SK-N-SH (cell line): ENCODE measurements at regions not wholly inside any gene's neighbourhood (a gene's known extent, or its start where the extent isn't known, plus 50 kb on each side); places are given as distances from the start of the nearest gene placed in this dataset.

ENCODE experiments used
- CTCF ChIA-PET: fragments of 300-600, 350-600 bp; formaldehyde crosslinking; extraction: SDS; loops from one replicate; lab custom pipeline; 2021; lab: Yijun Ruan, JAX
- POLR2A ChIA-PET: fragments of 350-600 bp; sonication (Branson Sonifier 250); formaldehyde crosslinking; extraction: SDS; loops from one replicate; lab custom pipeline; 2020; ENCODE audit warnings: antibody characterized with exemption, inconsistent platforms; lab: Yijun Ruan, JAX
- DNase-seq: peaks from one replicate; pipeline ENCODE4 v3.0.0; 2012
- H2AFZ ChIP-seq: fragments of 200-600 bp; sonication (generic); 2 replicates; pipeline ENCODE4 v1.8.1; 2016; ENCODE audit warnings: antibody characterized with exemption, mild to moderate bottlenecking, low read depth
- H3F3A ChIP-seq: fragments of 200-600 bp; sonication (generic); replicated peaks from 2 replicates; pipeline ENCODE3; 2016; ENCODE audit warnings: antibody characterized with exemption, mild to moderate bottlenecking; ENCODE audit not compliant: insufficient read depth
- H3K27ac ChIP-seq, 2 experiments: fragments of 200-500 bp in 1 of 2; fragments of 200-600 bp in 1 of 2; sonication (Bioruptor generic) in 1 of 2; sonication (generic), shearing (Covaris generic) in 1 of 2; 2 replicates each; pipeline versions ENCODE4 v1.5.1 to v1.6.1; 2014 to 2016; ENCODE audit warnings: low read depth in 2 of 2, inconsistent platforms in 1 of 2, low read length in 1 of 2, mild to moderate bottlenecking in 1 of 2, mixed read lengths in 1 of 2
- H3K27me3 ChIP-seq: fragments of 200-600 bp; sonication (generic), shearing (Covaris generic); 2 replicates; pipeline ENCODE4 v1.6.1; 2016; ENCODE audit warnings: mixed run types; ENCODE audit not compliant: insufficient read depth
- H3K36me3 ChIP-seq, 2 experiments: fragments of 200-500 bp in 1 of 2; fragments of 200-600 bp in 1 of 2; sonication (Bioruptor generic) in 1 of 2; sonication (generic) in 1 of 2; replicated peaks in 1 of 2; 2 replicates each; pipeline versions ENCODE3 to v1.5.1; 2014 to 2016; ENCODE audit warnings: low read length in 1 of 2, mild to moderate bottlenecking in 1 of 2; ENCODE audit not compliant: insufficient read depth in 2 of 2, control insufficient read depth in 1 of 2
- H3K4me1 ChIP-seq, 2 experiments: fragments of 200-500 bp in 1 of 2; fragments of 200-600 bp in 1 of 2; sonication (Bioruptor generic) in 1 of 2; sonication (generic), shearing (Covaris generic) in 1 of 2; 2 replicates each; pipeline versions ENCODE4 v1.5.1 to v1.6.1; 2014 to 2016; ENCODE audit warnings: low read depth in 1 of 2, low read length in 1 of 2, mixed run types in 1 of 2; ENCODE audit not compliant: insufficient read depth in 2 of 2, control insufficient read depth in 1 of 2
- H3K4me2 ChIP-seq: fragments of 200-600 bp; sonication (generic), shearing (Covaris generic); 2 replicates; pipeline ENCODE4 v1.6.1; 2017; ENCODE audit warnings: mixed run types
- H3K4me3 ChIP-seq, 2 experiments: fragments of 200-500 bp in 1 of 2; fragments of 200-600 bp in 1 of 2; sonication (Bioruptor generic) in 1 of 2; sonication (generic), shearing (Covaris generic) in 1 of 2; 2 replicates each; pipeline versions ENCODE4 v1.5.1 to v1.8.1; 2014 to 2016; ENCODE audit warnings: low read depth in 2 of 2, inconsistent platforms in 1 of 2, low read length in 1 of 2, mild to moderate bottlenecking in 1 of 2, mixed read lengths in 1 of 2, moderate library complexity in 1 of 2
- H3K79me2 ChIP-seq: fragments of 200-600 bp; sonication (generic); 2 replicates; pipeline ENCODE4 v1.8.1; 2017; ENCODE audit warnings: mild to moderate bottlenecking; ENCODE audit not compliant: insufficient read depth
- H3K9ac ChIP-seq: fragments of 200-600 bp; sonication (generic); 2 replicates; pipeline ENCODE4 v1.6.1; 2017; ENCODE audit warnings: mixed run types
- H3K9me2 ChIP-seq: fragments of 200-600 bp; sonication (generic); 2 replicates; pipeline ENCODE4 v1.6.1; 2017; ENCODE audit warnings: mixed run types
- H3K9me3 ChIP-seq: fragments of 200-600 bp; sonication (generic); 2 replicates; pipeline ENCODE4 v1.6.1; 2017; ENCODE audit warnings: mixed run types, mild to moderate bottlenecking, moderate library complexity
- H4K20me1 ChIP-seq: fragments of 200-600 bp; sonication (generic); 2 replicates; pipeline ENCODE4 v1.6.1; 2017; ENCODE audit warnings: mild to moderate bottlenecking, mixed run types; ENCODE audit not compliant: insufficient read depth
- FOSL2 ChIP-seq: IDR thresholded peaks from 2 replicates; pipeline ENCODE4 v1.4.0; 2012; ENCODE audit warnings: low read depth, mild to moderate bottlenecking, moderate library complexity, borderline replicate concordance
- MEF2A ChIP-seq: IDR thresholded peaks from 2 replicates; pipeline ENCODE4 v1.4.0; 2012; ENCODE audit warnings: low read depth, borderline replicate concordance
- MXI1 ChIP-seq: IDR thresholded peaks from 2 replicates; pipeline ENCODE4 v1.6.1; 2012; ENCODE audit warnings: mild to moderate bottlenecking, low read depth, low read length, improper control_type of control experiment
- NRF1 ChIP-seq: IDR thresholded peaks from 2 replicates; pipeline ENCODE4 v1.6.1; 2012; ENCODE audit warnings: low read depth, mild to moderate bottlenecking, low read length
- RAD21 ChIP-seq: IDR thresholded peaks from 2 replicates; pipeline ENCODE4 v1.6.1; 2012; ENCODE audit warnings: mild to moderate bottlenecking, low read length
- RCOR1 ChIP-seq: fragments of 150-350 bp; IDR thresholded peaks from 2 replicates; pipeline ENCODE4 v1.6.1; 2017; ENCODE audit warnings: antibody characterized with exemption, low read length
- SMC3 ChIP-seq: IDR thresholded peaks from 2 replicates; pipeline ENCODE4 v1.6.1; 2012; ENCODE audit warnings: low read depth, low read length, improper control_type of control experiment
- TCF12 ChIP-seq: IDR thresholded peaks from 2 replicates; pipeline ENCODE4 v1.4.0; 2012
- TEAD4 ChIP-seq: IDR thresholded peaks from 2 replicates; pipeline ENCODE4 v1.4.0; 2012; ENCODE audit warnings: mild to moderate bottlenecking, borderline replicate concordance; ENCODE audit not compliant: insufficient read depth
- YY1 ChIP-seq: IDR thresholded peaks from 2 replicates; pipeline ENCODE4 v1.4.0; 2012; ENCODE audit warnings: low read depth, mild to moderate bottlenecking
- WGBS: methylation state at CpG from one replicate; pipeline ENCODE4 v1.1.6; 2017; ENCODE audit warnings: low lambda C conversion rate; 5-methylcytosine and 5-hydroxymethylcytosine counted together
- TF ChIP-seq, protein P1 (sequence below): IDR thresholded peaks from 2 replicates; pipeline ENCODE4 v1.4.0; 2012; ENCODE audit warnings: low read depth, borderline replicate concordance
- TF ChIP-seq, protein P2 (sequence below): fragments of 150-350 bp; IDR thresholded peaks from 2 replicates; pipeline ENCODE4 v1.6.1; 2017; ENCODE audit warnings: antibody characterized with exemption, low read length, low read depth, borderline replicate concordance
- TF ChIP-seq, protein P3 (sequence below): IDR thresholded peaks from 2 replicates; pipeline ENCODE4 v1.4.0; 2012; ENCODE audit warnings: low read depth, borderline replicate concordance
- TF ChIP-seq, protein P4 (sequence below): IDR thresholded peaks from 2 replicates; pipeline ENCODE4 v1.6.1; 2012; ENCODE audit warnings: mild to moderate bottlenecking, low read depth, low read length, moderate library complexity
- TF ChIP-seq, protein P5 (sequence below): IDR thresholded peaks from 2 replicates; pipeline ENCODE4 v1.4.0; 2012; ENCODE audit warnings: low read depth

DNA sequence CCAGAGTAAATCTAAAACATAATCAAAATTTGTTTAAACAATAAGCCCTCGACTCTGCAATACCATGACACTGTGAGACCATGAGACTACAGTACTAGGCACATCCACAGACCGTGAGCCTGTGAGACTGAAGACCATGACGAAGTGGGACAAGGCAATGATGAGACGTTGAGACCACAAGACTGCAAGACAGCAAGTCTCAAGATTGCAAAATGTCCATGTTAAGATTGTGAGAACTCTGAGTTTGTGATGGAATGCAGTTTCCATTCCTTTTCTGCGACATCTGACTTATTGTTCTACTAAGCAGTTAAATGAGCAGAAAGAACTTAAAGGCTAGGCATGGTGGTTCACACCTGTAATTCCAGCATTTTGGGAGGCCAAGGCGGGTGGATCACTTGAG lies 102.1 kb upstream of the PHACTR1 start:
- no peak for DNase-seq
- 54% methylated on average over 6 of the region's 6 CpGs for WGBS

DNA sequence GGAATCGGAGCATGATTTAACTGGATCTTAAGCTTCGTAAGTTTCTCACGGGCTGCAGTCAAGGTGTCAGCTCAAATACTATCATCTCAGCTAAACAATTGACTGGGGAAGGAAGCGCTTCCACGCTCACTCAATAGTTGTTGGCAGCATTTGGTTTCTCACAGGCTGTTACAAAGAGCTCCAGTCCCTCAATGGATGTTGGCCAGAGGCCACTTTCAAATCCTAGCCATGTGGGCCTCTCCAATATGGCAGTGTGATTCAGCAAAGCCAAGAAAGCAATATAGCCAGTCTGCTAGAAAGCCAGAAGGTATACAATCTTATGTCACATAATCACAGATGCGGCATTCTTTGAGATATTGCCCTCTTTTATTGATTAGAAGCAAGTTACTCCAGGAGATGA lies 98.3 kb upstream of the PHACTR1 start:
- Histone ChIP-seq H3K4me3 (no peak overlapping the region), H3K79me2 (no peaks in the 10 kb centered on the region), H3K36me3 (no peaks in the 10 kb centered on the region), H4K20me1 (no peaks in the 10 kb centered on the region), H3K4me1 (no peaks in the 10 kb centered on the region), H3K27ac (no peak overlapping the region), H3F3A (no peaks in the 10 kb centered on the region), H3K9me3 (no peaks in the 10 kb centered on the region), H2AFZ (no peak overlapping the region), H3K27me3 (no peaks in the 10 kb centered on the region), H3K4me2 (no peak overlapping the region)
- WGBS, result 79% methylated on average over 6 of the region's 6 CpGs
- POLR2A ChIA-PET, result no interaction called here
- DNase-seq, result no peak
- TF ChIP-seq, protein P1, sequence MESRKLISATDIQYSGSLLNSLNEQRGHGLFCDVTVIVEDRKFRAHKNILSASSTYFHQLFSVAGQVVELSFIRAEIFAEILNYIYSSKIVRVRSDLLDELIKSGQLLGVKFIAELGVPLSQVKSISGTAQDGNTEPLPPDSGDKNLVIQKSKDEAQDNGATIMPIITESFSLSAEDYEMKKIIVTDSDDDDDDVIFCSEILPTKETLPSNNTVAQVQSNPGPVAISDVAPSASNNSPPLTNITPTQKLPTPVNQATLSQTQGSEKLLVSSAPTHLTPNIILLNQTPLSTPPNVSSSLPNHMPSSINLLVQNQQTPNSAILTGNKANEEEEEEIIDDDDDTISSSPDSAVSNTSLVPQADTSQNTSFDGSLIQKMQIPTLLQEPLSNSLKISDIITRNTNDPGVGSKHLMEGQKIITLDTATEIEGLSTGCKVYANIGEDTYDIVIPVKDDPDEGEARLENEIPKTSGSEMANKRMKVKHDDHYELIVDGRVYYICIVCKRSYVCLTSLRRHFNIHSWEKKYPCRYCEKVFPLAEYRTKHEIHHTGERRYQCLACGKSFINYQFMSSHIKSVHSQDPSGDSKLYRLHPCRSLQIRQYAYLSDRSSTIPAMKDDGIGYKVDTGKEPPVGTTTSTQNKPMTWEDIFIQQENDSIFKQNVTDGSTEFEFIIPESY, result no peak
- TF ChIP-seq MXI1 (no peak), TCF12 (no peak), YY1 (no peak), NRF1 (no peak), TEAD4 (no peak), RAD21 (no peak), FOSL2 (no peak), SMC3 (no peak), RCOR1 (no peak)
- TF ChIP-seq, protein P2, sequence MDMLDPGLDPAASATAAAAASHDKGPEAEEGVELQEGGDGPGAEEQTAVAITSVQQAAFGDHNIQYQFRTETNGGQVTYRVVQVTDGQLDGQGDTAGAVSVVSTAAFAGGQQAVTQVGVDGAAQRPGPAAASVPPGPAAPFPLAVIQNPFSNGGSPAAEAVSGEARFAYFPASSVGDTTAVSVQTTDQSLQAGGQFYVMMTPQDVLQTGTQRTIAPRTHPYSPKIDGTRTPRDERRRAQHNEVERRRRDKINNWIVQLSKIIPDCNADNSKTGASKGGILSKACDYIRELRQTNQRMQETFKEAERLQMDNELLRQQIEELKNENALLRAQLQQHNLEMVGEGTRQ, result no peak
- TF ChIP-seq, protein P3, sequence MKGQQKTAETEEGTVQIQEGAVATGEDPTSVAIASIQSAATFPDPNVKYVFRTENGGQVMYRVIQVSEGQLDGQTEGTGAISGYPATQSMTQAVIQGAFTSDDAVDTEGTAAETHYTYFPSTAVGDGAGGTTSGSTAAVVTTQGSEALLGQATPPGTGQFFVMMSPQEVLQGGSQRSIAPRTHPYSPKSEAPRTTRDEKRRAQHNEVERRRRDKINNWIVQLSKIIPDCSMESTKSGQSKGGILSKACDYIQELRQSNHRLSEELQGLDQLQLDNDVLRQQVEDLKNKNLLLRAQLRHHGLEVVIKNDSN, result no peak
- TF ChIP-seq, protein P4, sequence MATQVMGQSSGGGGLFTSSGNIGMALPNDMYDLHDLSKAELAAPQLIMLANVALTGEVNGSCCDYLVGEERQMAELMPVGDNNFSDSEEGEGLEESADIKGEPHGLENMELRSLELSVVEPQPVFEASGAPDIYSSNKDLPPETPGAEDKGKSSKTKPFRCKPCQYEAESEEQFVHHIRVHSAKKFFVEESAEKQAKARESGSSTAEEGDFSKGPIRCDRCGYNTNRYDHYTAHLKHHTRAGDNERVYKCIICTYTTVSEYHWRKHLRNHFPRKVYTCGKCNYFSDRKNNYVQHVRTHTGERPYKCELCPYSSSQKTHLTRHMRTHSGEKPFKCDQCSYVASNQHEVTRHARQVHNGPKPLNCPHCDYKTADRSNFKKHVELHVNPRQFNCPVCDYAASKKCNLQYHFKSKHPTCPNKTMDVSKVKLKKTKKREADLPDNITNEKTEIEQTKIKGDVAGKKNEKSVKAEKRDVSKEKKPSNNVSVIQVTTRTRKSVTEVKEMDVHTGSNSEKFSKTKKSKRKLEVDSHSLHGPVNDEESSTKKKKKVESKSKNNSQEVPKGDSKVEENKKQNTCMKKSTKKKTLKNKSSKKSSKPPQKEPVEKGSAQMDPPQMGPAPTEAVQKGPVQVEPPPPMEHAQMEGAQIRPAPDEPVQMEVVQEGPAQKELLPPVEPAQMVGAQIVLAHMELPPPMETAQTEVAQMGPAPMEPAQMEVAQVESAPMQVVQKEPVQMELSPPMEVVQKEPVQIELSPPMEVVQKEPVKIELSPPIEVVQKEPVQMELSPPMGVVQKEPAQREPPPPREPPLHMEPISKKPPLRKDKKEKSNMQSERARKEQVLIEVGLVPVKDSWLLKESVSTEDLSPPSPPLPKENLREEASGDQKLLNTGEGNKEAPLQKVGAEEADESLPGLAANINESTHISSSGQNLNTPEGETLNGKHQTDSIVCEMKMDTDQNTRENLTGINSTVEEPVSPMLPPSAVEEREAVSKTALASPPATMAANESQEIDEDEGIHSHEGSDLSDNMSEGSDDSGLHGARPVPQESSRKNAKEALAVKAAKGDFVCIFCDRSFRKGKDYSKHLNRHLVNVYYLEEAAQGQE, result no peak
- TF ChIP-seq, all 33 proteins: peak for 0
- Histone ChIP-seq H3K9me2 (no peaks in the 10 kb centered on the region), H3K9ac (no peak overlapping the region)
- CTCF ChIA-PET, result interaction anchor here (1.0 to 3.2 kb wide), 4 partner anchors 13 to 275 kb away, joined by 3 to 13 read pairs (median 5); no protein-coding TSS in a partner anchor

More for the DNA sequence above, 102.1 kb upstream of the PHACTR1 start:
- Histone ChIP-seq H3K4me2 (no peak overlapping the region), H2AFZ (no peak overlapping the region), H3K9me3 (no peaks in the 10 kb centered on the region), H3K4me3 (no peak overlapping the region), H3K27ac (no peak overlapping the region), H3K4me1 (no peaks in the 10 kb centered on the region), H3K9me2 (no peaks in the 10 kb centered on the region), H3K9ac (no peak overlapping the region), H4K20me1 (no peaks in the 10 kb centered on the region), H3K27me3 (no peaks in the 10 kb centered on the region), H3F3A (no peaks in the 10 kb centered on the region), H3K79me2 (no peaks in the 10 kb centered on the region), H3K36me3 (no peaks in the 10 kb centered on the region)
- CTCF ChIA-PET, result interaction anchor here (1.0 kb wide), 1 partner anchor 9 kb away, joined by 3 read pairs; no protein-coding TSS in a partner anchor
- TF ChIP-seq MEF2A (no peak), NRF1 (no peak), SMC3 (no peak), TCF12 (no peak)
- TF ChIP-seq, protein P5, sequence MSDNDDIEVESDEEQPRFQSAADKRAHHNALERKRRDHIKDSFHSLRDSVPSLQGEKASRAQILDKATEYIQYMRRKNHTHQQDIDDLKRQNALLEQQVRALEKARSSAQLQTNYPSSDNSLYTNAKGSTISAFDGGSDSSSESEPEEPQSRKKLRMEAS, result no peak
- TF ChIP-seq, protein P3, result no peak
- POLR2A ChIA-PET, result no interaction called here
